ENCODE measurements at regions not wholly inside any gene's neighbourhood (a gene's known extent, or its start where the extent isn't known, plus 50 kb on each side); places are given as distances from the start of the nearest gene placed in this dataset.

- no peak for DNase-seq
These were observed 112.0 kb upstream of the RMDN2 start for GRCh38 chr2:37812941-37813730.

DNA sequence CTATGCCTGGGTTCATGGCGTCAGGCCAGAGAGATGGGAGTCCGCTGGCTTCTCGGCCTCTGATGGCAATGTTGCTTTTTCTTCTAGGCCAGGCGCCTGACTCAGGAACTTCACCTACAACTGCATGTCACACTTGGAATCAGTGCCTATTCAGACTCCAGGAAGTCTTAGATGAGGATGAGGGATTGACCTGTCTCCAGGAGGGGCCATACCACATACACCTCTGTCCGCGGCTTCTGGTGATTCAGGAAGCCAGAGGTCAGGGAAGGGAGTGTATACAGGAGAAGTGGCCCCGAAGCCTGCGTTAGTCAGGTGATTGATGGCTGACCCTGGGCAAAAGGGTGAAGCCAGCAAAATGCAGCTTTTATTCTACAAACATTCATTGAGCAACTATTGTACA, 109.1 kb upstream of the RMDN2 start:
- peak; percentile 24 for DNase-seq

GRCh38 chr2:37816686-37817085, 108.4 kb upstream of the RMDN2 start:
- DNase-seq, result no peak

DNA sequence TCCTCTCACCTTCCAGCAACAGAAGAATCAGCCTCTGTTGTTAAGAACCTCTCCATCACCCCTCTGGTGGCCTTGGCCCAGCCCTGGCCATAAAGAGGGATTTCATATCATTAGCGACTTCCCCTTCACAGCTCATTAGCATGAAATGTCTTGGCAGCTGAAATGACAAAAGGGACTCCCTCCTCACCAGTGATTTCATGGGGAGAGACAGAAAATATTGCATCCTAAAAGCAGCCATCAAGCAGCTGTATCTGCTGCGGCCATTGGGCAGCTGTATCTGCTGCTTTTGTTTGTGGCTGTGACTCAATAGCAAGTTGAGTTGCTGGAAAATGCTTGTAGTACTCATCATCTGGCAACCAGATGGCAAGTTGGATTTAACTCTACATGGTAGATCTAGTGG, 105.9 kb upstream of the RMDN2 start:
- DNase-seq, result peak; percentile 79

GRCh38 chr2:37820471-37820986, 104.6 kb upstream of the RMDN2 start:
- DNase-seq, result peak; percentile 80

GRCh38 chr2:37825586-37825985, 99.5 kb upstream of the RMDN2 start:
- peak; percentile 77 for DNase-seq

DNA sequence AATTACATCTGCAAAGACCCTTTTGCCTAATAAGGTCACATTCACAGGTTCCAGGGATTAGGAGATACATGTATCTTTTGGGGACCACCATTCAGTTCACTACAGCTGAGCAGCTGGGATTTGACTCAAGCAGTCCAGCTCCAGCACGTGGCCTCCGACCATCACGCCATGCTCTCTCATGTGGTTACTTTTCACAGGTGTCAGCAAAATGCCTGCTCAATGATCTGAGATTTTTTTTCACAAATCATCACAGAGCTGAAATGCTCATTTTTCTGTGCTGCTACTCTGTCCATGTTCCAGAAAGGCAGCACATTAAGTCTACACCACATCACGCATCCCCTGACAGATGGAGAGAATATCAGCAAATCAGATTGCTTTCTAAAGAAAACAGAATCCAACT, 98.5 kb upstream of the RMDN2 start:
- no peak for DNase-seq

- DNase-seq, result no peak
These were observed 97.6 kb upstream of the RMDN2 start for GRCh38 chr2:37827455-37827854.

GRCh38 chr2:37827911-37828511, 97.1 kb upstream of the RMDN2 start:
- no peak for DNase-seq

DNA sequence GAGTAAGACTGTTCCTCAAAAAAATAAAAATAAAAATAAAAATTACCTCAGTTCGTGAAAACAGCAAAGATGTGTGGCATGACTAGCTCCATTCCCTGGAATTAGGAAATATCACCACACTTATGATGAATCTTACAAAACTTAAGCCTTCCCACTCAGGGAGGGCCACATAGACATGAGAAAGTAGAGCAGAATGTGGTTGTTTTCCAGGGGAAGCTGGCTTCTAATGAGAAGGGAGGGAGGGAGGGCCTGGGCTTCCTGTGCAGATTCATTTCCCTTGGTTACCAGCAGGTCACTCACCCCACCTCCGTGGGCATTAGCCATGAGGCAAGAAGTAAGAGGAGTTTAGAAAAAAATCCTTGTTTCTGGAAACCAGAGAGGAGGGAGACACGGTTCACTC, 95.9 kb upstream of the RMDN2 start:
- DNase-seq, result peak; percentile 95

DNA sequence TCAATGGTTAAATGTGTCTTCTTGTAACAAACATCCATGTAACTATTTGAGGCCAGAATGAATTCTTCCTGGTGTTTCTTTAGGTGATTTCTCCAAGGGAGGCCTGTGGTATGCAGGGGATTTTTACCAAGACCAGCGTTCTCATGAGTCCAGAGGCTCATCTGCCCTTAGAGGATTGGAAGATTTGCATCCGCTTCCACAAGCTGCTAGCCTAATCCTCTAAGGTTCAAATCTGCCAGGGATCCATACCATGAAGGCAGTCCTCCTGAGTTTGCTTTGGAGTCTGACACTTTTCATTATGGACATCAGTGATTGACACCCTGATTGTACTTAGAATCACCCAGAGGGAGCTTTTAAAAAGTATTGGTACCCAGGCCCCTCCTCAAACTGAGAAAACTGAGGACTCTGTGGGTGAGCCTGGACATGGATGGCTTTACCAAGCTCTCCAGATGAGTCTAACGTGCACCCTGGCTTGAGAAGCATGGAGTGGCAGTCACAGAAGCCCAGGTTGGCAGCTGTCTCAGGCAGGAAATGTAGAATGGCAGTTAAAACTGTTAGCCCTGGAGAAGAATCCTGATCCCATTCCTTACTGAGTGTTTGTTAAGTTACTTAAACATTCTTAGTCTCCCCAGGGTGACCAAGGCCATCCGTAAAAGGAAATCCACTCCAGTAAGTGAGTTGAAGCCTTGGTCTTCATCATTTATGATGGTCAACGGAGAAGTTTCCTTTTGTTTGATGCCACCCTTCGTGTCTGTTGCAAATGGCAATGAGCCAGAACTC, 95.3 kb upstream of the RMDN2 start:
- DNase-seq, result no peak

DNA sequence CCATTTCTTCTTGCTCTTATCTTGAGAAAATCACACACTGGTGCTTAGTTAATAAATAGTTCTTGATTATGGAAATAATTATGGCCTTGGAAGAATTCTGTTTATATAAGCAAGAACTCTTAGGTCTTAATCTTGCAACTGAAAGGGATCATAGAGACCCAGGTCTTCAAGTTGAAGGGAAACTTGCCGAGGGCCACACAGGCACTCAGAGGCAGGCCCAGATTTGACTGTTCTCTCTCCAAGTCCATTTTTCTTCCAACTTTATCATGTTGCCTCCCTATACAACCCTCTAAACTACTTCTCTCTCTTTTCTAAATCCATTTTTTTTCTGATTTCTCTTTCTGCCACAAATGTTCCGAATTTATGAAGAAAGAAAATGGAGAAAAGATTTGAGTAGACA, 94.5 kb upstream of the RMDN2 start:
- DNase-seq, result no peak

- DNase-seq, result no peak
These were observed 93.9 kb upstream of the RMDN2 start for GRCh38 chr2:37831081-37831780.

DNA sequence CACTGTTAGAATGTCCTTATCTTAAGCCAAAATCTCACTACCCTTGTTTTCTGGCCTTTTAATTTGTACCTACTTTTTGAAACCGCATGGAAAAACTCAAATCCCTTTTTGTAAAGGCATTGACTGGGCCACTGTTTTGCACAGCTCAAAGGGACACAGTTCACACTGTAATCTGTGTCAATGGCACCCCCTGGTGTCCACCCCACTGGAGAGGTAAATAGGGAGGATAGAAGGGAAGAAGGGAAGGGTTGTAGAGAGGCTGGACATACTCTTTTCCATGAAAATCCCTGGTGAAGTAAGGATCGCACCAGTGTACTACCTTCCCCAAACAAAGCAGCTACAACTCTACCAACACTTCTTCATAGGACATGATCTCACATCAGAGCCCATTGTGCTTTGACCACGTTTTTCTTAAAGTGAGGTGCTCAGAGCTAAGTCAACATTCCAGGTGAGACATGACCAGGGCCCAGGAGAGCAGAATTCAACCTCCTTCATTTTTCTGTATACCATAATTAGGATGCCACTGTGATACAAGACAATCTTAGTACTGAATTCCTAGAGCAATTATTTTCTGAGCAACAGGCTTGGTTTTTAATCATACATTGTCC, 92.4 kb upstream of the RMDN2 start:
- peak; percentile 85 for DNase-seq

GRCh38 chr2:37833423-37833822, 91.7 kb upstream of the RMDN2 start:
- DNase-seq, result no peak

GRCh38 chr2:37836270-37836669, 88.8 kb upstream of the RMDN2 start:
- DNase-seq, result no peak

GRCh38 chr2:37836711-37837110, 88.4 kb upstream of the RMDN2 start:
- no peak for DNase-seq

GRCh38 chr2:37837628-37838328, 87.3 kb upstream of the RMDN2 start:
- no peak for DNase-seq

DNA sequence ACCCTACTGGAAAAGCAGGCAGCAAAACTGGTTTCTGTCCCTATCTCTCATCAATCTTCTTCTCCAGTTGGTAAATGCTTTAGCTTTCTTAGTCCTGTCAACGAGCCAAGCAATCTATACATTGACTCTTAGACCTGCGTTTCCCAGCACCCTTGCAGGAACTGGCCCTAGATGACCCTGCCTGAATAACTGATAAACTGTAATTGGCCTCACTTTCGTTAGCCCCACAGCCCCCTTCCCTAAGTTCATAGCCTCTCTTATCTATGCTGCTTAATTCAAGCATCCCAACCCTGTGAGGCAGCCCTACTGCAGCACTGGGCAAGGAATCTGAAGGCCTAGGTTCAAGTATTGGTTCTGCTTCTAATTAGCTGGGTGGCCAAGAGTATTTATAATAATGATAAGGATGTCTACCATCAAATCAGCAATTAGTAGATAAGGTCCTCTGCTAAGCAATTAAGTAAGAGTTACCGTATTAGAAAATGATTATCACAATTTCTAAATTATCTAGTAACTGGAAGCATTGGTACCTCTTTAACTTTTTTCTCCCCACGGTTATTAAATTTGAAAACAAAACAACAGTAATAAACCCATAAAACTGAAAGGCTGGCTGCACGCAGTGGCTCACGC, 86.4 kb upstream of the RMDN2 start:
- no peak for DNase-seq

DNA sequence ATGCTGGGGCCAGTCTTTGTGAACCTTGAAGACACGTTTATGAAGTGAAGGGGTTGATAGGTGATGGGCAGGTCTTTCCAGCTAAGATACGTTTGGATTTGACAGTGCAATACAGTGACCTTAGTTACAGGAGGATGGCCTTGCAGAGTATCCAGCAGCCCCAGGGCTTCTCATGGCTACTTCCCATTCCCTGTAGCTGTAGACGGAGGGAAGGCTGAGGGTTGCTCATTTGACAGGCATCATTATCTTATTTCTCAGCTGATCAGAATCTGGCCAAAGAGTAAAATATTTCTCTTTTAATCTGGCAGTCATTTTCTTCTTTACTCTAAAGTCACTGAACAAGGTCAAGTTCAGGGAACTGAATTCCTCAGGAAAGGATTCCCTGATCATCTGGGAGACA, 85.1 kb upstream of the RMDN2 start:
- no peak for DNase-seq

GRCh38 chr2:37842732-37843440, 82.2 kb upstream of the RMDN2 start:
- no peak for DNase-seq

Data from MV-4-11 (cell line).